HG02798 (cell line): ENCODE measurements at regions not wholly inside any gene's neighbourhood (a gene's known extent, or its start where the extent isn't known, plus 50 kb on each side); places are given as distances from the start of the nearest gene placed in this dataset.

Experiments used
- ATAC-seq: cut with Tn5 transposase; IDR thresholded peaks from one replicate; pipeline ENCODE4 v1.9.1; 2021; ENCODE audit warnings: mild to moderate bottlenecking; ENCODE audit not compliant: unreplicated experiment, poor library complexity

GRCh38 chr1:217097819-217098218 lies 374.6 kb upstream of the ESRRG start:
- ATAC-seq: no peak

- no peak for ATAC-seq
Measured at GRCh38 chr1:217096200-217096599, 373.0 kb upstream of the ESRRG start.

GRCh38 chr1:217095050-217095622 lies 371.9 kb upstream of the ESRRG start:
- no peak for ATAC-seq

- no peak for ATAC-seq
Measured at GRCh38 chr1:217091561-217091960, 368.3 kb upstream of the ESRRG start.

- no peak for ATAC-seq
Measured at GRCh38 chr1:217090060-217090911, 367.1 kb upstream of the ESRRG start.

- ATAC-seq: no peak
Measured at GRCh38 chr1:217089361-217090014, 366.3 kb upstream of the ESRRG start.

GRCh38 chr1:217088521-217089284 lies 365.5 kb upstream of the ESRRG start:
- no peak for ATAC-seq

- no peak for ATAC-seq
Measured at GRCh38 chr1:217088011-217088410, 364.8 kb upstream of the ESRRG start.

- no peak for ATAC-seq
Measured at GRCh38 chr1:217079584-217079983, 356.4 kb upstream of the ESRRG start.

GRCh38 chr1:217078959-217079358 lies 355.7 kb upstream of the ESRRG start:
- no peak for ATAC-seq

GRCh38 chr1:217078078-217078690 lies 355.0 kb upstream of the ESRRG start:
- no peak for ATAC-seq

- no peak for ATAC-seq
Measured at GRCh38 chr1:217077426-217077825, 354.2 kb upstream of the ESRRG start.

- no peak for ATAC-seq
Measured at GRCh38 chr1:217076902-217077301, 353.7 kb upstream of the ESRRG start.

- no peak for ATAC-seq
Measured at GRCh38 chr1:217072926-217073325, 349.7 kb upstream of the ESRRG start.

- ATAC-seq: no peak
Measured at GRCh38 chr1:217067642-217068041, 344.4 kb upstream of the ESRRG start.

GRCh38 chr1:217066794-217067193 lies 343.6 kb upstream of the ESRRG start:
- ATAC-seq: no peak

- ATAC-seq: no peak
Measured at GRCh38 chr1:217063172-217063908, 340.1 kb upstream of the ESRRG start.

- ATAC-seq: no peak
Measured at GRCh38 chr1:217062586-217062985, 339.4 kb upstream of the ESRRG start.

GRCh38 chr1:217059401-217059800 lies 336.2 kb upstream of the ESRRG start:
- no peak for ATAC-seq

- no peak for ATAC-seq
Measured at GRCh38 chr1:217053676-217054075, 330.4 kb upstream of the ESRRG start.
